GM19452 (cell line): ENCODE measurements at regions not wholly inside any gene's neighbourhood (a gene's known extent, or its start where the extent isn't known, plus 50 kb on each side); places are given as distances from the start of the nearest gene placed in this dataset.

Source experiments
- ATAC-seq: cut with Tn5 transposase; IDR thresholded peaks from one replicate; pipeline ENCODE4 v1.9.1; 2021; ENCODE audit not compliant: unreplicated experiment

DNA sequence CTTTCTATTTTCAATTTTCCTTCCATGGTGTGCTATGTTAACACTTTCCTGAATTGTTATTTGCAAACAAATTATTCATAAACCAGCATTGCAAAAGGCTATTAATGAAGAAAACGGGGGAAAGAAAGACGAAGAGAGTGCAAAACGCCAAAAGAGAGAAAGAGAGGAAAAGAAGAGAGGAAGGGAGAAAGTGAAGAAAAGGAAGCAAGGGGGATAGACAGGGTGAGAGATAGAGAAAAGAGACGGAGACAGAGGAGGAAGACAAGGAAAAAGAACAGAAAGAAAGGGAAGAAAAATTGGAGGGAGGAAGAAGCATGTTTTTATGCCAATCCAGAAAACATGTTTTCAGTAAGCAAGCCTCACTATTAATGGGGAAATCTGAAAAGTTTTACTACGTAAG is 310.6 kb downstream of the TFEC start:
- no peak for ATAC-seq

DNA sequence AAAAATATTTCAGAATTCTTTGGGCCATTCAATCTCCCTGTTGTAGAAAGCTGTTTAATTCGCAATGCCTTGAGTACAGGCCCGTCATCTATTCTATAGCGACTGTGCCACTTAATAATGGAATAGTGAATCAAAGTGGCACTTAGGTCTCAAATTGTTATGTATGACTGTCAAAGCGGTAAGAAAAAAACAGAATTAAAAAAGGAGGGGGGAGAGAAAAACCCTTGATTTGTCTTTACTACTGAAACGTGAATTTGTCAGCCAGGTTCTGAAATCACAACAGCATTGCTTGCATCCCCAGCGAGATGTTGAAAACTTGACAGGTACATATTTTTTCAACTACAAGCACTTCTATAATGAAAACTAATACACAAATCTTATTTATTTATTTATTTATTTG is 320.9 kb downstream of the TFEC start:
- ATAC-seq = no peak

DNA sequence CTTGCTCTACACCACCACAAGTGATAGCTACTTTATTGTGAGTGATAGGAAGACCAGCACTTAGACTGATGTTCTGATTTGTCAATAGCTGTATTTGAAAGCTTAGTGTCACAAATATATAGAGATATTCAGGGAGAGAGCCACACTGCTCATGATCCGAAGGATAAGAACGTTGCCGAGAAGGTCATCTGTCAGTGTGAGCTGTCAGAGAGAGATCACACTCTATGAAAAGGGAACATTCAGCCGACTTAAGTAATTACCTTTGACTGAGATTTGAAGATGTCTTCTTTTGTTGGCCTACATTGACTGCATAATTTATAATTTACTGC is 322.6 kb downstream of the TFEC start:
- no peak for ATAC-seq

- ATAC-seq = no peak
Observed at GRCh38 chr7:115707258-115708012, 323.1 kb downstream of the TFEC start.

DNA sequence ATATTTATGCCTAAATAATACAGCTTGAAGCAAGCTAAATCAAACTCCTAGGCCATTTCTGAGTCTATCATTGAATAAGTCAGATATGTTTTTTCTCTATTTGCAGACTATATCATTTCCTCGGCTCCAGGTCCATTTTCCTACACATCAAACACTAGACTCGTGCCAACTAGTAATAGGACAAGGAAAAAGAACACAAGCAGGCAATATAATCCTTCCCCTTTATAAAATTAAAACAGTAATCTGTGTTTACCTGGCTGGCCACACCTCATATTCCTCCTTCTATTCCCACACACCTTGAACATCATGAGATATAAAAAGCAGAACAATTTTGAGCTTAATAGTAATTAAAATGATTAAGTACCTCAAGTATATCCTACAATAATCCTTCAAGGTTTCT is 325.7 kb downstream of the TFEC start:
- no peak for ATAC-seq

DNA sequence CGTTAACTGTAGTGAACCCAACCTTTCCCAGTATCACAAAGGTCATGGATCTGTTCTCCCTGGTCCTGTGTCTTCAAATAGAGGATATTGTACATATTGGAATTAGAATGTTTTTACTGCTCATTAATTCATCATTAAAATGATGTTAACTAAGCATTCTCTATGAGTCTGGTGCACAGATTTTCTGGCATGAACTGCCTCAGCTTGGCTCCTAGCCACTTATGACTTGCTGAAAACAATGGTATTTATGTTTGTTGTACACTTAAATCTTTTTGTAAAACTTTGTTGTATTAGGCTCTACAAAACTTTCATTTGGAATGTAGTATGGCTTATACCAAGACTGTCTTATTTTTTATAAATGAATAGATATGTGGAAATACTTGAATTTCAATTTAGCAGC is 329.4 kb downstream of the TFEC start:
- no peak for ATAC-seq

GRCh38 chr7:115694424-115694823 is 336.1 kb downstream of the TFEC start:
- no peak for ATAC-seq

DNA sequence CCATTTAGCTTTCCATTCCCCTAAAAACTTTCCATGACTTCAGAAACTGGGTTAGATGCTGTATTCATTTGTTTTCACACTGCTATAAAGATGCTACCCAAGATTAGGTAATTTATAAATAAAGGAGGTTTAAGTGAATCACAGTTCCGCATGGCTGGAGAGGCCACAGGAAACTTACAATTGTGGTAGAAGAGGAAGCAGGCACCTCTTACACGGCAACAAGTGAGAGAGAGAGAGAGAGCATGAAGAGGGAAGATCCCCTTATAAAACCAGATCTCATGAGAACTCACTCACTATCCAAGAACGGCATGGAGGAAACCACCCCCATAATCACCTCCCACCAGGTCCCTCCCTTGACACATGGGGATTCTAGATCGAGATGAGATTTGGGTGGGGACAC is 336.8 kb downstream of the TFEC start:
- no peak for ATAC-seq

DNA sequence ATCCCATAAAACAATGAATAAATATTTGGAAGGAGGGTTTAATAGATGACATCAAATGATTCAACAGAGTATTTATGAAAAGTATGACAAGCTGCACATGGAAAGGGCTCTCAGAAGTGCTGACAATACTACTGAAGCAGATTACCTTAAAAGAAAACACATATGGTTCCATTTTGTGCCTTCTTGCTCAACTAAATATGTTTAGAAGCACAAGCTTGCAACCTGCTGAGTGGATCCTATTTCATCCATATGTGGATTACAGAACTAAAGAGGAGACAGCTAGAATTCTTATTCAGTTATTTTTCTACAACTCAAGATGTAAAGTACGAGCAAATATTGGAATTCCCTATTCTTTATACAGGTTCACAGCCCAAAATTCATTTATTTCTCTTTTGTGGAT is 340.6 kb downstream of the TFEC start:
- no peak for ATAC-seq

DNA sequence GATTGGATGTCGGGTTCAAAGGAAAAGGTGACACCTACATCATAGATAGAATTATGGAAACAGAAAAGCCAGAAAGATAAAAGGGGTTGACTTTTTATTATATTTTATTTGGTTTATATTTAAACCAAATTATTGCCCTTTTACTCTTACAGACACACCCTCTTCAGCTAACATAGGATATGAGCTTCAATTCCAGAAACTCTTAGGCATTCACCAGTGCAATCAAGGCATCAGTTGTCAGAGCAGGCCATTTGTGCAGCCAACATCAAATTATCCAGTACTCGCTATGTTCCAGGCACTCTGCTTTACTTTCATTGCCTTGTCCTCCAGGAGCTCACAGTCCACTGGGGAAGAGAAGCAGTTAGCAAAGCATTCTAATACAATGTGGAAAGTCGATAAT is 347.5 kb downstream of the TFEC start:
- ATAC-seq = no peak

- ATAC-seq = no peak
Observed at GRCh38 chr7:115682507-115682906, 348.1 kb downstream of the TFEC start.

GRCh38 chr7:115680921-115681320 is 349.6 kb downstream of the TFEC start:
- no peak for ATAC-seq

DNA sequence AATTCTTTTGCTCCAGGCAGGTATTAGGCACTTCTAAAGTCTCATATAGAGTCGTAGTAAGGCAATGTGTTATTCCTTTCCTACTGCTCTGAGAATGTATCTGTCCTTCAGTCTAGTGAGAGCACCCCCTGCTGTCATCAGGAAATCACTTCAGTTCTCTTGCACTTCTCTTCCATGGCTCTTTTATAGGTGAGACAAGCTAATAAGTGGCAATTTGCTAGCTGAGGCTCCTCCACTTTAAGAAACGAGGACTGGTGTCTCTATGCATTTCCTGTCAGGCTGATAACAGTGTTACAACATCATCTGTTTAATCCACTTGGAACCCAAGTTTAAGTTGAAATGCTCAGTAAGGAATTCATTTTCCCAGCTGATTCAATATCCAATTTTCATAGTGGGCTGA is 350.6 kb downstream of the TFEC start:
- peak; percentile 49 for ATAC-seq

DNA sequence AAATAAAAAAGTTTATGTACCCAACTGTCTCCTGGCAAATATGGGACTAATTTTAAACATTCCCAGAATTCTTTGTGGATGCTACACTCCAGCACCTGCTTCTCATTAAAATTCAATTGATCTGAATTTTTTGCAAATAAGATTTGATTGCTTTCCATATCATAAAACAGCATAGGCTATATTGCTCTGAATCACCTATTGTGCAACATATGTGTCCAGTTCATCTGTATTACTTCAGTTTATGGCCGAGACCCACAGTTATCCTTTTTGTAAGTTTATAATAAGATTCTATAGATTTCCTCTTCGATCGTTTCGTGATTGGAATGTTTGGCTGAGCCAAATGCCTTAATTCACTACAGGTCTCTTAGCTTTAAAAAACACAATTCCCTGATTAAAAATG is 351.1 kb downstream of the TFEC start:
- no peak for ATAC-seq

- ATAC-seq = no peak
Observed at GRCh38 chr7:115678086-115678982, 352.2 kb downstream of the TFEC start.

DNA sequence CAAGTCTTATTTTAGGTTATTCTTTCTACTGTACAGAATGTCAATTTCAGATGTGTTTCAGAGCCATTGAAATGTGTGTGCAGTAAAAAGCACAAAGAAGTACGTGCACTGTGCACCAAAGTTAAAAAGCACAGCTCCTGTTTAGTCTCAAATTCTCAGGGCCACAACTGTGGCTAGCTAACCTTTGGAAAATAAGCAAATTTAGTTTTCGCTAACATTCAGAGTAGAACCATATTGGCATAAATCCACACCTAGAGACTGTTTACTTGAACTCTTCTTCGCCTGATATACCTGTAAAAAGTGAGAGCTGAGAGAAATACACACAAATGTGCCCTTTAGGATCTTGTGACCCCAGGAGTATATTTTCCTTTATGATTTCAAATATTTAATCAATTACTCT is 353.9 kb downstream of the TFEC start:
- no peak for ATAC-seq

DNA sequence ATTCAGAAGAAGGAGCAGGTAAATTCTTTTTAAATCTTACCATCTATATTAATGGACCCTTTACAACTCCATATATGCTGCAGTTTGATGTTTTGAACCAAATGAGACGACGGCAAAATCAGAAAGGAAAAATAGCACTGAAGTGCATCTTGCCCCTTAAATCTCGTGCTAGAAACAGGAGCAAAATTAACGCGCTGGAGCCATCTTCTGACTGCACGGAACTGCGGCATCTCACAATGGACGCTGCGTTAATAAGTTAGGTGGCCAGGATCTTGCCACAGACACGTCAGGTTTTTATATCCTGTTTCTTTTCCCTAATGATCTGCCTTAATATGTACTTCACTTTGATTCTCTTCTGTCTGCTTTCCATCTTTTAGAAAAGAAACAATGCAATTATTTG is 354.5 kb downstream of the TFEC start:
- no peak for ATAC-seq

- ATAC-seq = no peak
Observed at GRCh38 chr7:115674467-115675024, 356.0 kb downstream of the TFEC start.

GRCh38 chr7:115672024-115672423 is 358.5 kb downstream of the TFEC start:
- ATAC-seq = no peak

DNA sequence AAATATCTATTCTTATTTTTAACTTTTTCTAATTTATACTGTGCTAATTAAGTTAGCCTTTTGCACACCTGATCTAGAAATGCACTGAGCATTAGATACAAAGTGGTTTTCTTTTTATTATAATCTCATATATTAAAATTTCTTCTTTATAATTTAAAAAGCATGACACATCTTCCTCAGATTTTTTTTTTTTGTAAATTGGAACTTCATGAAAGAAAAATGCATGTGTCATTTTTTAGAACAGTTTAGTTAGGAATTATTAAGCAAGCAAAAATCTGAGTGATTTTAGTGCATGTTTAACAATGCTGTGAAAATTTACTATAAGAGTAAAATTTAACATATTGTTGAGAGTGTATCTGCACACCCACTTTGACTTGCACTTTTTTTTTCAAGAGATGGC is 367.9 kb downstream of the TFEC start:
- ATAC-seq = no peak

DNA sequence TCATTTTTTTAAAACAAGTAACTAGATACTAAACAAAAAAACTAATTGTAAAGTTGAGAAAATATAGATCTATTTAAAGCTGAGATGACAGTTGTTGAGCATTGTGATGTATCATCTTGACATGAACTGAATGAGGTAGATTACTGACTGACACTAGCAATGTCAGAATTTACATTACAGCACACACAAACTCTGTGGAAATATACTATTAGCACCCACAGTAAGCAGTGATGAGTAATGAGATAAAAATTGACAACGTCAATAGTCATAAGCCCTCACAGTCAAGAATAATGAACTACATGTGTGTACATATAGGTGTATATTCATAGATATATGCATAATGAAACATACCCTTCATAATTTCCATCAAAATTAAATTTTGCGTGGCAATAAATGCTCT is 368.4 kb downstream of the TFEC start:
- ATAC-seq = no peak

- no peak for ATAC-seq
Observed at GRCh38 chr7:115658223-115658622, 372.3 kb downstream of the TFEC start.
